ENCODE measurements at regions not wholly inside any gene's neighbourhood (a gene's known extent, or its start where the extent isn't known, plus 50 kb on each side); places are given as distances from the start of the nearest gene placed in this dataset.

DNA sequence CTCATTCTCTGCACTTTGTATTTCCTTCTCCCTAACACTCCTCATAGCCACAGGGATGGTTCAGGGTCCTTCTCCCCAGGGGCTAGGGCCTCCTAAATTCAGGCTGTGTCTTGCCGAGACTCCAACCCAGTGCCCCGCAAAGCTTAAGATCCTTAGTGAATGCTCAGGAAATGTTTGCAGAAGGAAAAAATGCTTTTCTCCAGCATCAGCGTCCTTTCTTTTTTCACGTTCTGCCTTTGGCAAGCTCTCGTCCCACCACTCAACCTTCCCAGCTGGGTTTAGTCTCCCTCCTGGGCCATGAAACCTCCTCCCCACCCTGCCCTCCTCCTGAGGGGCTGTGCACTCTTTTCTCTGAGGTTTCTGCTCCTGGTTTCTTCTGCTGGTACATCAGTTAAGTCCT is 503.8 kb upstream of the B3GAT1 start:
- Histone ChIP-seq H3K27me3 (ENCODE audit: control insufficient read depth, insufficient read depth, low read length) (no peaks in the 10 kb centered on the region), H3K36me3 (ENCODE audit: control insufficient read depth, insufficient read depth, low read length) (no peaks in the 10 kb centered on the region)
- DNase-seq (ENCODE audit: low read depth) = no peak

DNA sequence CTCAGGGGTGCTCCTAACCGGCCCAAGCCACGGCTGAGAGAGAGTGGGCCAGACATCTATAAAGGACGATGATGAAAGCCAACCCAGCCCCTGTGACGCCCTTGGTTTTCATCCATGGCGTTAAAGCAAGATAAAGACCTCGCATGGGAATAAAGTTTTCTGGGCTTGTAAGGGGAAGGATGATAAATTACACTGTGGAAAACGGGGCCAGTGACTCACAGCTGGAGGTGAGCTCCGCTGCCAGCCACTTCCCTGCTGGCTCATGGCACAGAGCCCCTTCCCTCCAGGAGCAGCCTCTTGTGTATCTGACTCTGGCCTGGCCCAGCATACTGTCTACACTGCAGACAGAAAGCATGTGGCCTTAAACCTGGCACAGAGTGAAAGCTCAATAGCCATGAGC is 503.2 kb upstream of the B3GAT1 start:
- no peak for FAIRE-seq
- H3K36me3 ChIP-seq (ENCODE audit: control insufficient read depth, insufficient read depth, low read length) = no peaks in the 10 kb centered on the region
- TF ChIP-seq, protein P1, sequence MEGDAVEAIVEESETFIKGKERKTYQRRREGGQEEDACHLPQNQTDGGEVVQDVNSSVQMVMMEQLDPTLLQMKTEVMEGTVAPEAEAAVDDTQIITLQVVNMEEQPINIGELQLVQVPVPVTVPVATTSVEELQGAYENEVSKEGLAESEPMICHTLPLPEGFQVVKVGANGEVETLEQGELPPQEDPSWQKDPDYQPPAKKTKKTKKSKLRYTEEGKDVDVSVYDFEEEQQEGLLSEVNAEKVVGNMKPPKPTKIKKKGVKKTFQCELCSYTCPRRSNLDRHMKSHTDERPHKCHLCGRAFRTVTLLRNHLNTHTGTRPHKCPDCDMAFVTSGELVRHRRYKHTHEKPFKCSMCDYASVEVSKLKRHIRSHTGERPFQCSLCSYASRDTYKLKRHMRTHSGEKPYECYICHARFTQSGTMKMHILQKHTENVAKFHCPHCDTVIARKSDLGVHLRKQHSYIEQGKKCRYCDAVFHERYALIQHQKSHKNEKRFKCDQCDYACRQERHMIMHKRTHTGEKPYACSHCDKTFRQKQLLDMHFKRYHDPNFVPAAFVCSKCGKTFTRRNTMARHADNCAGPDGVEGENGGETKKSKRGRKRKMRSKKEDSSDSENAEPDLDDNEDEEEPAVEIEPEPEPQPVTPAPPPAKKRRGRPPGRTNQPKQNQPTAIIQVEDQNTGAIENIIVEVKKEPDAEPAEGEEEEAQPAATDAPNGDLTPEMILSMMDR (IDR thresholded peaks at IDR 0.05; ENCODE audit: insufficient read depth, low read length, severe bottlenecking) = no peak
- no peak for DNase-seq (ENCODE audit: low read depth)
- H3K27me3 ChIP-seq (ENCODE audit: control insufficient read depth, insufficient read depth, low read length) = no peaks in the 10 kb centered on the region
- no peak overlapping the region for H3K4me3 ChIP-seq (ENCODE audit: low read depth, low read length)

More for the DNA sequence above, 503.8 kb upstream of the B3GAT1 start:
- FAIRE-seq = no peak
- no peak overlapping the region for H3K4me3 ChIP-seq (ENCODE audit: low read depth, low read length)
- TF ChIP-seq, protein P1 (IDR thresholded peaks at IDR 0.05; ENCODE audit: insufficient read depth, low read length, severe bottlenecking) = no peak

DNA sequence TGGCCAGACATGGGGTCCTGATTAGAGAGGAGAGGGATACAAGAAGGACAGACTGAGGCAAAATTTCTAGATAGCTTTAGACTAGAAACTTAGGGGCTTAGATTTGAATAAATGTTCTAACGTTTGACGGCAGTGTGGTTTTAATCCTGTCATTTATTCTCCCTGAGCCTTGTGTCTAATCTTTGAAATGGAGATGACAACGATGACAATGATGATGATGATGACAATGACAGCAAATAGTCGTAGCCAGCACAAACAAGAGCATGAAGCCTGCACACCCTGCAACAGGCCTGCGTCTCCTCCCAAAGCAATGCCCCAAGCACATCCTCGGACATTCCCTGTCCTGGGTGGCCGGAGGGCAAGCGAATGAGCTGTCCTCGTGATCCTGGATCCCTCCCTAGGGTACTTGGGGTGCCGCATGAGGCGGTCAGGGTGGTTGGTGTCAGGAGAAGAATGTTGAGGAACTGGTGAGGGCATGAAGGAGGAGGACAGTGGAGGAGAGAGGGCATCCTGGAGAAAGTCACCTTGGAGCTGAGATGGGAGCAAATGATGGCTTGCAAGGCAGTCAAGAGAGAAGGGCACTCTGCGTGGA is 502.1 kb upstream of the B3GAT1 start:
- Histone ChIP-seq H3K36me3 (ENCODE audit: control insufficient read depth, insufficient read depth, low read length) (no peaks in the 10 kb centered on the region), H3K4me3 (ENCODE audit: low read depth, low read length) (no peak overlapping the region), H3K27me3 (ENCODE audit: control insufficient read depth, insufficient read depth, low read length) (no peaks in the 10 kb centered on the region)
- TF ChIP-seq, protein P1 (IDR thresholded peaks at IDR 0.05; ENCODE audit: insufficient read depth, low read length, severe bottlenecking) = no peak
- FAIRE-seq (peak; percentile 60), DNase-seq (ENCODE audit: low read depth) (no peak)

DNA sequence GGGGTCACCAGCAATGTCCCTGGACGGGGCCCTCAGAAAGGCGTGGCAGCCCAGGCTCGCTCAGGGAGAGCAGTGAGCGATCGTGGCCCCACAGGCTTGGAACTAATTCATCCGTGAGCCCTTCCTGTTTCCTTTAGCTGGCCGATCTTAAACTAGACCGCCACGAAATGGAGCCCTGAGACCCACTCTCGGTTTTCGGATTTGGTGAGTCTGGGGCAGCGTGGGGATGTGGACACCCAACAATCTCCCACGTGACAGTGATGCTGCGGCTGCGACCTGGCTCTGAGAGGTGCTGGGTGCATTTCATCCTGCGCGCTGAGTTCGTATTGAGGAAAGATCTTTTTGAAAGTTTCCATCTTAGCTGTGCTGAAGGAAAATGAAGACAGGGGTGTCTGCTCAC is 501.3 kb upstream of the B3GAT1 start:
- Histone ChIP-seq H3K27me3 (ENCODE audit: control insufficient read depth, insufficient read depth, low read length) (no peaks in the 10 kb centered on the region), H3K36me3 (ENCODE audit: control insufficient read depth, insufficient read depth, low read length) (no peaks in the 10 kb centered on the region), H3K4me3 (ENCODE audit: low read depth, low read length) (no peak overlapping the region)
- DNase-seq (ENCODE audit: low read depth) (no peak), FAIRE-seq (no peak)
- TF ChIP-seq, protein P1 (IDR thresholded peaks at IDR 0.05; ENCODE audit: insufficient read depth, low read length, severe bottlenecking) = no peak

DNA sequence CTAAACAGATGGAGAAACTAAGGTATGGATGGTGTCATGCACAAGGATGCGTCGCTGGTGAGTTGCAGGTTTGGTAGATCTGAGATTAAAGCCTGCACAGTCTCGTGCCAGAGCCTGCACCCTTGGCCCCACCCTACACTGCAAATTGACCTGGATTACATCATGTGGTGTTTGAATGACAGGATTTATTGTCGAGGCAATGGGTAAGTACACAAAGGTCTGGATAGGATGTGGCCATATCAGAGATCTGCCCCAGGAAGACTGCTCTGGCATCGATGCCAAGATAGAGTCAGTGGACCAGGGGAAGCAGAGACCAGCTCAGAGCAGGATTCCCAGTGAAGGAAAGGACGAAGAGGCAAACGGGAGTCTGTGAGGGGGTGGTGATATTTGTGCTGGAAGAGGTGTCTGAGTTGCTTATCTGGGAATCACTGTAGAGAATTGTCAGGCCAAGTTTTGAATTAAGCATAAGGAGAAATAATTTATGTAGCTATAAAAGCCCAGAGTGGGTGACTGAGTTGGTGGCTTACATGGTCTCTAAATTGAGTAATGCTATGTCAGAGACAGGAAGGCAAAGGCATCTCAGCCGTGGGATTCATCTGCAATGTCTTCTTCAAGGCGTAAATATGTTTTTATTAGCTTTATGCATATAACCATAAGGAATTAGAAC is 499.6 kb upstream of the B3GAT1 start:
- TF ChIP-seq, protein P1 (IDR thresholded peaks at IDR 0.05; ENCODE audit: insufficient read depth, low read length, severe bottlenecking) = no peak
- Histone ChIP-seq H3K4me3 (ENCODE audit: low read depth, low read length) (no peak overlapping the region), H3K36me3 (ENCODE audit: control insufficient read depth, insufficient read depth, low read length) (no peaks in the 10 kb centered on the region), H3K27me3 (ENCODE audit: control insufficient read depth, insufficient read depth, low read length) (no peaks in the 10 kb centered on the region)
- DNase-seq (ENCODE audit: low read depth) = no peak
- FAIRE-seq = no peak

DNA sequence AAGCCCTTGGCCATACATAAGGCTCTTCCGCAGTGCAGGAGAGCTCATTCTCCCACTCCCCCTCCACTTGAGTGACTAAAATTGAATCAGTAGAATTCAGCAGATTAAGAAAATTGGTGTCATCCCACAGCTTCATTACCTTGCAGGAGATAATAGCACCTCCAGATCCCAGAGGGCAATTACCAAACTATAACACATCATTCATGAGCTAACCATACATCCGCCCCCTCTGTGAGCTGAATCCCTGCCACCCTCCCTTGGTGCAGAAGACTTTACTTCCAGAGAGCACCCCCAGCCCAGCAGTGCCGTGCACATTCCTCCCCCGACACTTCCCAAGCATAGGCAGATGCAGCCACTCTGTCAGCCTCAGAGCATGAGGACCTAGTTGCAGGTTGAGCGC is 496.5 kb upstream of the B3GAT1 start:
- H3K27me3 ChIP-seq (ENCODE audit: control insufficient read depth, insufficient read depth, low read length) = no peaks in the 10 kb centered on the region
- no peaks in the 10 kb centered on the region for H3K36me3 ChIP-seq (ENCODE audit: control insufficient read depth, insufficient read depth, low read length)
- H3K4me3 ChIP-seq (ENCODE audit: low read depth, low read length) = no peak overlapping the region
- DNase-seq (ENCODE audit: low read depth) = no peak
- FAIRE-seq = no peak
- TF ChIP-seq, protein P1 (IDR thresholded peaks at IDR 0.05; ENCODE audit: insufficient read depth, low read length, severe bottlenecking) = no peak

Data from bronchial epithelial cell (primary cell).